Activated CD4-positive, alpha-beta T cell treated with anti-CD3 and anti-CD28 coated beads for 1 hour (primary cell): ENCODE measurements at regions not wholly inside any gene's neighbourhood (a gene's known extent, or its start where the extent isn't known, plus 50 kb on each side); places are given as distances from the start of the nearest gene placed in this dataset.
"Not testable (repeated sequence)": the region's sequence is repeated elsewhere in the genome, so short reads cannot be mapped to it uniquely, and the experiment has no call there.

Experiments
- DNase-seq: peaks from one replicate; pipeline ENCODE4 v3.0.0-alpha.2; 2020

DNA sequence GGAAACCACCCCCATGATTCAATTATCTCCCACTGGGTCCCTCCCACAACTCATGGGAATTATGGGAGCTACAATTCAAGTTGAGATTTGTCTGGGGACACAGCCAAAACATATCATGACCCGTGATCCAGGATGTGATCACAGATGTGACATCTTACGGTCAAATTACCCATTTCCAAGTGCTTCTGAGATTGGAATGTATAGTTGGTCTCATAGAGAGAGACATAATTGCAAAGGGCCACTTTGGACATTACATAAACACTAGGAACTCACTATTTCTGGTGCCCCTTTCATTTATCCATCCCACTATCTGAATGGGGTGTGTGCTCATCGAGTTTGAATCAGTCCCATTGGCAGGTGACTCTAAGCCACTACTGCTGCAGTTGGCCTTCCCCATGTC lies 204.5 kb downstream of the PHLDA1 start:
- no peak for DNase-seq

DNA sequence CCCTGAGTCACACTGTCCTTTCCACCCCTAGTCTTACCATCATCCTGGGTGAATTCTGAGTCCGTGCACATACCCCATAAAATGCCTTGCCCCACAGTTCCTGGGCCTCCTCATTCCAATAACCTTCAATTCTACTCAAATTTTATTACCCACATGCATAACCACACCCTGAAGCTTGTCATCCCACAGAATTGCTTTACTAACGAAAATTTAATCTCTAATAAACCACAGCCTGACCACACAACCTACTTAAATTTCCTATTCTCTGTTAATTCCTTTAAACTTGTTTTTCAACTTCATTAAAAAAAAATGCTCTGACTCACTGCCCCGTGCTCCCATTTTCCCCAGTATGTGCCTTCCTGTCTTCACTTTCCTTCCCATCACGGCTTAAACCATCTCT lies 205.9 kb downstream of the PHLDA1 start:
- no peak for DNase-seq

DNA sequence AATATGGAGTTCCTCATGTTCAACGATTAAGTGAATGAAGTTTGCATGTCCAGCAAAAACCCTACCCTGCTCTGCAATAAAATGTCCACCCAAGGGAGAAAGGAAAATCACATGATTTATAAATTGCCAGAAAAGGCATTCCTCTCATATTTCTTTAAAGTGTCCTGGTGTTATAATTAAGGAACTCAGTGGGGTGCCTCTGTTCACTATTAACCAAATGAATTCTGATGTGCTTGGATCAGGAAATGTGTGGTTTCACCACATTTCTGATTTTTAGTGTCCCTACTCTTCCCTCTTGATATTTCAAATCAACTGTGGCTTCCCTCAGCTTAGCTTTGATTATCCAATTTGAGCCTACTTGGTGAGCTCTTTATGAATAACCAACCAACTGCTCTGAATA lies 208.1 kb downstream of the PHLDA1 start:
- no peak for DNase-seq

DNA sequence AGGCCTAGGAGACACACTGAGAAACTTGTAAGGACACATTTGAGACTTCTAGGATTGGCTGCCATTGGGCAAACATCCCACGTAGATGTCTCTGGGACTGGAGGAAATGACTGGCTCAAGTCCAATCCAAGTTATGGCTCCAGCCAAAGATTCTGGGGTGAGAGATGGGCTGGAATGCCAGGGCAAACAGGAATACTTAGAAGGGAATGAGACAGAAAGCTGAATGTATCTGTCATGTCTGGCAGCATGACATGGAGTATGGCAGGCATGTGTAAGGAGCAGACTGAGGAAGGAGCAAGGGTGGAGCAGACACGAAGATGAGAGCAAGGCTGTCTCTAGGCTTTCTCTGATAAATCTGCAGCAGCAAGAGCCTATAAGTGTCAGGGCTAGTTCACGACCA lies 209.2 kb downstream of the PHLDA1 start:
- DNase-seq = no peak

DNA sequence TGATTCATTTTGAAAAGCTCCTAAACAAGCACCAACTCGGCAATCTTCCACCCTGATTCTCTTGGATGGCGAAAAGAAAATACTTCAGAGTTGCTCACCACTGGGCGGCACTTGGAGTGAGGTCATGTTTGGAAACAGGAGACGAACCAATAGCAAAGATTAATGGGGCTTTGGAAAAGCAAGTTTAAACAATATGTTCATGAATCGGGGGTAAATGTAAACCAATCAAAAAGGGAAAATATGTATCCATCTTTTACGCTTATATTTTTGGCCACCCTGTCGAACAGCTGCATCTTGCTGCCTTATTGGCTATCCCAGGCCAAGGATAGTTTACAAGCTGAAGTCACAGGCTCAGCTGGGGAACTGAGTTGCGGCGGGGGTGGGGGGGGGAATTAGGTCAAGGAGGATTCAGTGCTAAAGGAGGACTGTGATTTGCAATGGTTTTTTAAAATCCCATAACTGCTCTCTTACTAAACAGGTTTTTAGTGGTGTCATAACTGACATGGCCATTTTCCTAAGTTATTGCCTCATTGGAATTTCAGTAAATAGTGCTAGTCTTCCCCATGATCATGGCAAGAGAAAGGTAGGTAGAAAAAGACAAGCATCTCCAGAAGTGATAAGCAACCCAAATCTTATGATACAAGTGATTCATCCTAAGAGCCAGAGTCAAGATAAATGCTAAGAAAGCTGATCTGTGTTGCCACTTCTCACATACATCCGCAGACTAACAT lies 210.6 kb downstream of the PHLDA1 start:
- DNase-seq = no peak

DNA sequence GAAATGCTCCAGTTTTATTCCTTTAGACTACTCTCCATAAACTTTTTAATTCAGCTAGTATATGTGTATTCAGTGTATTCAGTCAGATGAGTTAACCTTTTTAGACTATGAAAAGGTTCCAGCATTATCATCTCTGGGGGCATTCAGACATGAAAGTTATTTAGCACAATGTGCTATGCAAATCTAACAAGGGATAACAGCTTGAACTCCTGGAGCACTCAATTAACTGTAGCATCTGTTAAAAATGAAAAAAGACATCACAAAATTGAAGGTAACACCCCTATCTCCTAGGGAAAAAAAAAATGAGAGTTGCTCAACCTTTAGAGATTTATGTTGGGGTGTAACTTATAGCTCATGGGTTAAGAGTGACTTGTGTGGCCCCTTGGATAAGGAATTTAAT lies 211.5 kb downstream of the PHLDA1 start:
- no peak for DNase-seq

DNA sequence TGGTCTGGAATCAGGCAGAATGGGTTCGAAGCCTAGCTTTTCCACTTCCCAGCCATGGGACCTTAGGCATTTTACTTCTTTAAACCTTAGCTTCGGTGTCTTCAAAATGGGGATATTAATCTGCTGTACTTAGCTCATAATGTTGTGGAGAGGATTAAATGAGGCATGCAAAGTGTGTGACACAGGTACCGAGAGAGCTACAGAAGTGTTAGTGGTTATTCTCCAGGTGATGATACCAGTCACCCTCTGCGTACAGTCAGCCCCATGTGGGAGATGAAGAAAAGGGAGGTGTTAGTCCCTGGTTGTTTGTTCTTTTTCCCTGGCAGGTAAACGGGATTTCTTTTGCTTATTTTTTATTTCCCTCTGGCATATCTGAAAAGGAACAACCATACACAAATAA lies 212.1 kb downstream of the PHLDA1 start:
- DNase-seq = no peak

DNA sequence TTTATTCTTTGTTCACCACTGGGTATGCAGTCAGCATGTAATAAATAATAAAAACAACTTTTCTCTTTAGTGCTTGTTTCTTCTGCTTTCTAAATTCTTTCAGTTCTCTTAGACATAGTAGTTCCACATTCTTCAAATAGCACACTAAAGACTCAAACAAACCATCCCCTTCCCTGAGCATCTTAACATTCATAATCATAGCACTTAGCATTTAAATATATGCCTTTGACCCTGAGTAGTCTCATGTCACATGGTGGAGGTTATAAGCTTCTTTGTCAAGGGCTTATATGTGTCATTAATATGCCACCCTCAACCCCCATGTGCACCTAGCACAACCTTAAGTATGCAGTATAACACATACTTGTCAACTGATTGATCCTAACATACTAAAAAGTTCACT lies 212.7 kb downstream of the PHLDA1 start:
- no peak for DNase-seq

DNA sequence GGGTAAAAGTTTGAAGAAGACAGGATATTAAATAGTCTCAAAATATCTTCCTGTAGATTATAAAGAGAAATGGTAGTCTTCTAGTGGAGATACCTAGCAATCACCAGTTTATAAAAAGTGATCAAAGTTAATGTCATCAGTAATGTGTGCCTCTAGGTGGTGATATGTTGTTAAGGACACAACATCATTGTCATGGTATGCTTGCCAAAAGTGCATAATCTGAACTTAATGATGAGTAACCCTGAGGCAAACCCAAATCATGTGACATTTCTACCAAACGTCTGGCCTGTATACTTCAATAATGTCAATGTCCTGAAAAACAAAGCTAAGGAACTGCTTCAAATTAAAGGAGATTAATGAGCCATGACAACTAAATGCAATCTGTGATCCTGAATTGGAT lies 214.7 kb downstream of the PHLDA1 start:
- DNase-seq = no peak

DNA sequence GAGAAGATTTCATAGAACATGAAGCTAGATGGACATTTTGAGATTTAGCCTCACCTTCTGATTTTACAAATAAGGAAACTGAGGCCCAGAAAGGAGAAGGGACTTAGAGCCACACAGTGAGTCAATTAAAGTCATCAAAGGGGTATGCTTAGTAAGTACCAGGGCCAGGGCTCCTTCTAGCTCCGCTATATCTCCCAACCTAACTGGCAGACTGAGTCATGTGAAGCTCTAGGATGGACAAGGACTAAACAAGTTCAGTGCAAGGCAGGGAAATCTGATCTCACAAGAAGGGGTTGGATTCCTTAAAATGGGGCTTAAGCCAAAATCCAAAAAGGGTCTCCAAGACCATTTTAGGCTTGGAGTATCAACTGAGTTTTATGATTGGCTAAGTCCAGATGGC lies 215.8 kb downstream of the PHLDA1 start:
- DNase-seq = no peak

DNA sequence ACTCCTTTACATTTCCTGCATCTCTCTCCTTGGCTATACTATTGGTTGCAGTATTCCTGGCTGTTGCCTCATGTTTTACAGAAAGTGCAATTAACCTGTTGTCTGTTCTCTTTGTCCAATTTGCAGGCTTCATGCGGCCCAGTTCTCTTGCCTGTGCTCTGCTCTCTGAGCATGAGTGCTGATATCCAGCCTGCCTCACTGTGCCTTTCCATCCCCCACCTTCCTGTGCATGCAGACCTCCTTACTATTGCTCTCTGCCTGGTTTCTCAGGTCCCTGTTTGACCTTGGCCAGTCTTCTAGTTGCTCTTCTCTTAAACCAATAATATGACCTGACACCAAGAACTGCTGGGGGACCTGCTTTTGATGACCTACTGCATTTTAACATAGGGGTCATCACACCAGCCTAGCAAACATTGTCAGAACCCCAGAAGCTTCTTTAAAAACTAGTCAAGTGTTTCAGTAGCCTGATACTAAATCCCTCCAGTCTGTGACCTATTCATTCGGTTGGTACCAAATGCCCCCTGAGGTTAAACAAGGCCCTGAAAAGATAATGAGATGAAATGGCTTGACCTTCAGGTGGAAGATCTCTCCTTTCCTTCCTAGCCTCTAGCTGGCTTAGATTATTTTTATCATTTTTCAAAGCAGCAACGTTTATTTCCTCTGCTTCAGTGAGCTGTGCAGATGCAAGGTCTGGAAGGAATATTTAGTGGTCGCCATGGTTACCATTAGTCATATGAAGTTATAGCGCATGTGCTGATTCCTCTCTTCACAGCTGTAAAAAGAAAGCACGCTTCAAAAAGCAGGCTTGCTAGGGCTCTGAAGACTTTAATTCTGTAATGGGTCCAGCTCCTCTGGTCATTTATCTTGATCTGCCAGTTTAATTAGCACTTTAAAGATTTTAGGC lies 216.5 kb downstream of the PHLDA1 start:
- DNase-seq = no peak

DNA sequence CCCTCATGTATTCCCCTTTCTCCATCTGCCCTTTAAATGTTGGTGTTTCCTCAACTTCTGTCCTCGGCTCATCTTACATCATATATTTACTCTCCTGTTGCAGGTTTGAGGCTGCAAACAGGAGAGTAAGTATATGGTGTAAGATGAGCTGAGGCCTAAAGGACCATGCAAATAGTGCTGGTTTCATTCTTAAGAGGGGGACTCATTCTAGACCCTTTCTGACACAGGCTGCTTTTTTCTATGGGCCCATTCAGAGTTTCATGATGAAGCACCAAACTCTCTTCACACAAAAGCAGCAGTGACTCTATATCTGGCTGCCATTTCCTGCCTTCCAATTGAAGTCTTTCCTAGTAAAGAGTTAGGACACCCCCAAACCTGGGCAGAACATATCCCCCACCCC lies 218.5 kb downstream of the PHLDA1 start:
- DNase-seq = no peak

DNA sequence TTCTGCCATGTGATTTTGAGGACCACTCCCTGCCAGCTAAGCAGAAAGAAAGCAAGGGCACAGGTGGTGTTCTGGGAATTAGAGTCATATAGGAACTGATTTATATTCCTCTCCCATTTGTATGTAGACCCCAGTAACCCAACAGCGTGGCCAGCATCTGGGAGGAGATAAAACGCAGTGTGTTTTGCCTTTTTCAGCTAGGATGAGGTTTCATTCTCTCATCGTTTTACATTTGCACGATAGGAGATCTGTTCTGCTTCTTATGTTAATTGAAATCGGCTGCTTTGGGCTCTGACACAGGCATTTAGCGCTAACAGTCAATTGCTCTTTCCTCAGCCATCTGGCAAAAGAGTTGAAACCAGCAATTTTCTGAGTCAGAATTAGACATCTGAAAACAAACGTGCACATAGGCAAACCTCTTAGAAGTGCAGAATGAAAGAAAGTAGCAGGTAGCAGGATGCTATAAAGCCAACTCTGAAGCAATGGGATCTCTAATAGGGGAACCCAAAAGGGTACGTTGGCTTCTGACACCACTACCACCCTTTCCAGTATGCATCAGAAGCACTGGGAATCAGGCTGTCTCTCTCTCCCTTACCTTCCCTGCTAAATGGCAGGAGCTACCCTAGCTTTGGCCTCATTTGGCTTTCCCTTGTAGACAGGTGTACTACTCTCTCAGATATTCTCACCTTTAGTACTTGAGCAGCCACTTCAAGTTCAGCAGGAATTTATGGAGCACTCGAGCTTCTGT lies 219.1 kb downstream of the PHLDA1 start:
- no peak for DNase-seq

DNA sequence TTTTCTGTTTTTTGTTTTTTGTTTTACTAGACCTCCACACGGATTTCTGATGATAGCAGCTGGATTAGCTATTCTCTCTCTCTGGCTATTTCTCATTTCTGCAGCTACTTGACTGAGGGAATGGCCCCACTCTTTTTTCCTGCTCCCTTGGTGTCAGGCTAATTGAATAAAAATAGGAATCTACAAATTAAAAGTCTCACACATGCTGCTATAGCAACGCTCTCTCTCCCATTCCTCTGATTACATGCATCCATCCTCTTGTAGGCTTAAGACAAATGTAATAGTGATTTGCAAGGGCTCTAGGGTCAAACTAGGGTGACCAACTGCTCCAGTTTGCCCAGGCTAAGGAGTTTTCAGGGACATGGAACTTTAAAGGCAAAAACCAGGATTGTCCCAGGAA lies 221.8 kb downstream of the PHLDA1 start:
- DNase-seq = no peak

DNA sequence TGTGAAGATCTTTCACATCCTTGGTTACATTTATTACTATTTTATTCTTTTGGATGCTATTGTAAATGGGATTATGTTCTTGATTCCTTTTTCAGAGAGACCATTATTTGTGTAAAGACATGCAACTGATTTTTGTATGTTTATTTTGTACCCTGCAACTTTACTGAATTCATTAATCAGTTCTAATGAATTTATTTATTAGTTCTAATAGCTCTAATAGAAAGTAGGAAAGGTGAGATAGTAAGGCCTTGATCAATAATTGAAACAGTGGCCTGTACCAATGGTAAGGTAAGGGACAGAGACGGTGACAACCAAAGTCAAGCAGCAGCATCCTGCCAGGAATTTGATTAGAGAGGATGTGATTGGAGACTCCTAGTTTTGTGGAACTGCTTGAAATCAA lies 224.1 kb downstream of the PHLDA1 start:
- DNase-seq = no peak

DNA sequence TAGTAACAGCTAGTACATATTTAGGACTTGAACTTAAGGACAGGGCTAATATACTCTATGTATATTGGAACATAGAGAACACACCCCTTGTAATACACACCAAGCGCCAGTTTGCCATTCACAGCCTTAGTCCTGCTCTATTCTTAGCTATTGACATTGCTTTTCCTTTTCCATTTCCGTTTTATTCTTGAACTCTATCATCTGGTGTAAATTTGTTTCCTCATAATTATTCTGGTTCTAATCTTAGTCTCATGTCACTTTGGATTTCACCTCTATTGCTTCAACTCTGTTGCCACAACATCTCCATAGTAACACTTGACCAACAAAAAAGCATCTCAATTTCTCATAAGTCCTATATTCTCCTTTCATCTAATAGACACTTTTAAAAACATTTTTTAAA lies 225.7 kb downstream of the PHLDA1 start:
- no peak for DNase-seq

DNA sequence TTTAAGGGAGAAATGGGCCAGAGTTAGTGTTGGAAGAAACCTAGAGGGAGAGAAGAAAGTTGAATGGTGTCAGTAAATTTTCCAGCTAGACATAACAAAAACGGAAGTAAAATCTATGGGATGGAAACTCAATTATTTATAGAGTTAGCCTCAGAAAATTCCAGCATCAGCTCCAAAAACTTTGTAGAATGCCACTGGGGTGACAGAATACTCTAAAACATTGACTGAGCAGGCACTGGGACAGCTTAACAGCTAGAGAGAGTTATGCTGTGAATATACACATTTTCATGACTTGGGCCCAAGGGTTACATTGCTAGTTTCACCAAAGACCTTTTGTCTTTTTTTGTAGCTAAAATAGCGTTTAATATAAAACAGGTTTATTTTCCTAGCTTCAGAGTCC lies 226.3 kb downstream of the PHLDA1 start:
- no peak for DNase-seq

DNA sequence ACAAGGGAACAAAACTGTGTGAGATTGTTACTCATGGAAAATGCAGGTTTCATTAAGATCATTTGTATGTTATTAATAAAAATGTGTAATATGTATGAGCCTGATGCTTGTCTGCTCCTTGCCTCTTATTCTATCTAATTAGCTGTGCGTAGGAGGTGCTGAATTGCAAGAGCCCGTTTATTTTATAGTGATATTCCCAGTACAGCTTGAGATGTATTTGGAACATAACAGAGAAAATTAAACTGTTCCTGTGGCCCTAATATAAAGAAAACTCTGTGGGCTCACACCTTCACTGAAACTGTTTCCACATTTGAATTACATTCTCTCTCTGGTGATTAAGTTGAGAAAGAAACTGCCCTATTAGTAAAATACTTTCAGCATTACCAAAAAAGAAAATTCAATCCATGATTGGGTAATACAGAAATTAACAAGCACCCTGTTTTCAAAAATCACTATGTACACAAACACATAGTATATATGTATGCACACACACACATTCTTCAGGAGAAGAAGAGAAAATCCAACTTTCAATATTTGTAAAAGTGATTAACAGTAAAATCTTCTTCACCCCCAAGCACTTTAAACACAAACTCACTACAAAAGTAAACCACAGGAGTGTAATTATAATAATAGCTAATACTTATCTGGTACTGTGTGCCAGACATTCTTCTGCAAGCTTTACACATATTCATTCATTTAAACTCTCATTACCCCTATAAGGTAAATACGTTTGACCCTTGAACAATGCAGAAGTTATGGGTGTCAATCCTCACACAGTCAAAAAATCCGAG lies 233.2 kb downstream of the PHLDA1 start:
- no peak for DNase-seq

DNA sequence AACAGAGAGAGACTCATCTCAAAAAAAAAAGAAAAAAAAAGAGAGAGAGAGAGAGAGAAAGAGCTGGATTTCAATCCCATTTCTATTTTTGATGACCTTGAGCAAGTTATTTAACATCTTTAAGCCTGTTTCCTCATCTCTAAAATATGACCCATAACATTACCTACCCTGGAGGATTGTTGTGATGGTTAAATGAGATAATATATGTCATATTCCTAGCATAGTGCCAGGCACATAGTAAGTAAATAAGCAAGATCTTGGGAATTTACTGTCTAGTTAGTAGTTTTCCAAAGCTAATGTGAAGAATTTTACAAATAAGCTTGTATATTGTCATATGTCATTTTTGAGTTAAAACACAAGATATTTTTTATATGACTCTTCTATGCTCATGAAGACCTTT lies 236.5 kb downstream of the PHLDA1 start:
- no peak for DNase-seq

DNA sequence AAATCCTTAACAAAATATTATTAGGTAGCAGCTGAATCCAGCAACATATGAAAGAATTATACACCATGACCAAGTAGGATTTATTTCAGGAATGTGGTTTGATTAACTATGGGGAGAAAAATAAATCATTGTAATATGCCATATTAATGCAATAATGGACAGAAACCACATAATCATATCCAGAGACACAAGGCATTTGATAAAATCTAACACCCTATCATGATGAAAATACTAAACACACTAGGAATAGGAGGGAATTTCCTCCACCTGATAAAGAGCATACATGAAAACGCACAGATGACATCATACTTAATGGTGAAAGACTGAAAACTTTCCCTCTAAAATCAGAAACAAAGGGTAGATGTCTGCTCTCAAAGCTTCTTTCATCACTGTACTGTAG lies 238.9 kb downstream of the PHLDA1 start:
- DNase-seq = no peak

DNA sequence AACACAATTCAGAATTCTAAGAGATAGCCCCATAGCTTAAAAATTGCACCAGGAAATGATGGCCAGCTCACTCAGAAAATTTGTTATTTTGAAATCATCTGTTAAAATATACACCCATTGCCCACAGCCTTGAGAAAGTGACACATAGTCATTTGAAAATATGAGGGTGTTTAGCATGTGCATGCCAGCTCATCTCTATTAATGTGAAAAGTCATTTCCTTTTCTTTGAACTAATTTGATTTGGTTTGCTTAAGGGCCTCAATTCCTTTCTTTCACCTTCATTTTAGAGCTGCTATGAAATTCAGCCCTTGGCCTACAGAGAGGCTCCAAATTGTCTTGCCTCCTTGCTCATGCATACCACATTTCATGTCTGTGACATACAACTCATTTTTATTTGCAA lies 241.4 kb downstream of the PHLDA1 start:
- no peak for DNase-seq

DNA sequence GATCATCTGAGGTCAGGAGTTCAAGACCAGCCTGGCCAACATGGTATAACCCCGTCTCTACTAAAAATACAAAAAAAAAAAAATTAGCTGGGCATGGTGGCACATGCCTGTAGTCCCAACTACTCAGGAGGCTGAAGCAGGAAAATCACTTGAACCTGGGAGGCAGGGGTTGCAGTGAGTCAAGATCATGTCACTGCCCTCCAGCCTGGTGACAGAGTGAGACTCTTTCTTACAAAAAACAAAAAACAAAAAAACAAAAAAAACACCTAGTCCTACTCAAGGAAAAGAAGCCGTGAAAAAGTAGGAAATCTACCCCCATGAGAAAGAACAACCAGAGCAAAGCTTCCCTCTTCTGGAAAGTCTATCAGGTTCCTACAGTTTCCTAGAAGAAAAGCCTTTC lies 244.4 kb downstream of the PHLDA1 start:
- not testable (repeated sequence) for DNase-seq

DNA sequence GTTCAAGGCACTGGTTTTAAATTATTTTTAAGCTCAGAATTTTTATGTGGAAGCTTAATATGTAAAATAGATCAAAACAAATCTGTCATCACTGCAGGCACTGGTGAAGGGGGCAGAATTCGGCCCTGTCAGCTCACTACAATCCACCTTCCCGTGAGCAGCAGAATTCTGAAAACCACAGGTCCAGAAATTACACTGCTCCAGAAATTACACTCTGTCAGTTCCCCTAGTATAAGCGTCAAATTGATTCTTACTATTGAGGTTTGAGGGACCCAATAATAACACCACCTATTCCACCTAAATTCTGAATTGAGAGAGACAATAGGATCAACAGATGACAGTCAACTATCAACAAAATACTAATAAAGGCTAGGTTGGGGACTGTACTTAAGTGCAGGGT lies 245.5 kb downstream of the PHLDA1 start:
- DNase-seq = no peak
